Putamen (tissue), 1 donor: ENCODE measurements at regions not wholly inside any gene's neighbourhood (a gene's known extent, or its start where the extent isn't known, plus 50 kb on each side); places are given as distances from the start of the nearest gene placed in this dataset.

Experiments used
- DNase-seq: peaks from one replicate; pipeline ENCODE4 v3.0.0-alpha.2; 2016; ENCODE audit warnings: low spot score

- no peak for DNase-seq
Measured at GRCh38 chr7:93015779-93016481, 101.8 kb downstream of the SAMD9 start.

- no peak for DNase-seq
Measured at GRCh38 chr7:93015101-93015778, 102.5 kb downstream of the SAMD9 start.

GRCh38 chr7:93014410-93014809 lies 103.4 kb downstream of the SAMD9 start:
- DNase-seq, result no peak

- DNase-seq, result no peak
Measured at GRCh38 chr7:93013446-93014061, 104.2 kb downstream of the SAMD9 start.

GRCh38 chr7:93011351-93012294 lies 106.2 kb downstream of the SAMD9 start:
- DNase-seq, result no peak

- no peak for DNase-seq
Measured at GRCh38 chr7:93008833-93009232, 108.9 kb downstream of the SAMD9 start.

GRCh38 chr7:93006480-93007095 lies 111.2 kb downstream of the SAMD9 start:
- no peak for DNase-seq

- DNase-seq, result no peak
Measured at GRCh38 chr7:93004906-93005305, 112.9 kb downstream of the SAMD9 start.

- no peak for DNase-seq
Measured at GRCh38 chr7:92997719-92998118, 120.1 kb downstream of the SAMD9 start.

- no peak for DNase-seq
Measured at GRCh38 chr7:92997152-92997551, 120.6 kb downstream of the SAMD9 start.

- no peak for DNase-seq
Measured at GRCh38 chr7:92994901-92995300, 122.9 kb downstream of the SAMD9 start.

- no peak for DNase-seq
Measured at GRCh38 chr7:92992932-92993331, 124.8 kb downstream of the SAMD9 start.

- DNase-seq, result no peak
Measured at GRCh38 chr7:92992483-92992882, 125.3 kb downstream of the SAMD9 start.

- DNase-seq, result no peak
Measured at GRCh38 chr7:92991190-92991589, 126.6 kb downstream of the SAMD9 start.

- no peak for DNase-seq
Measured at GRCh38 chr7:92988941-92989545, 128.7 kb downstream of the SAMD9 start.

GRCh38 chr7:92988051-92988450 lies 129.7 kb downstream of the SAMD9 start:
- peak; percentile 15 for DNase-seq

GRCh38 chr7:92987538-92987937 lies 130.2 kb downstream of the SAMD9 start:
- no peak for DNase-seq

GRCh38 chr7:92987095-92987494 lies 130.7 kb downstream of the SAMD9 start:
- DNase-seq, result no peak

GRCh38 chr7:92982928-92983327 lies 134.9 kb downstream of the SAMD9 start:
- DNase-seq, result no peak

GRCh38 chr7:92976931-92977330 lies 140.6 kb upstream of the CDK6 start:
- no peak for DNase-seq

- no peak for DNase-seq
Measured at GRCh38 chr7:92973974-92974373, 137.6 kb upstream of the CDK6 start.
